Tibial nerve (tissue), 4 donors: ENCODE measurements at regions not wholly inside any gene's neighbourhood (a gene's known extent, or its start where the extent isn't known, plus 50 kb on each side); places are given as distances from the start of the nearest gene placed in this dataset.
"Not testable (repeated sequence)": the region's sequence is repeated elsewhere in the genome, so short reads cannot be mapped to it uniquely, and the experiment has no call there.

Experiments used
- CTCF ChIP-seq, 5 experiments: fragments of 200-600 bp in 3 of 5; fragments of 450-650 bp in 2 of 5; sonication (generic) in 3 of 5; IDR thresholded peaks; one replicate each; pipeline ENCODE4 v1.5.1; 2016 to 2019; ENCODE audit warnings: antibody characterized with exemption in 5 of 5, mild to moderate bottlenecking in 3 of 5, moderate library complexity in 2 of 5
- EP300 ChIP-seq, 2 donors: sonication (generic); formaldehyde crosslinking; IDR thresholded peaks; one replicate each; pipeline ENCODE4 v1.6.1; 2017; ENCODE audit warnings: antibody characterized with exemption in 2 of 2, mild to moderate bottlenecking in 1 of 2
- POLR2A ChIP-seq, 2 donors: fragments of 450-650 bp; IDR thresholded peaks; one replicate each; pipeline ENCODE4 v1.6.1; 2017; ENCODE audit warnings: antibody characterized with exemption in 2 of 2, mild to moderate bottlenecking in 2 of 2, moderate library complexity in 2 of 2

GRCh38 chr2:187696644-187697043, 142.4 kb upstream of the TFPI start:
- TF ChIP-seq CTCF, POLR2A, EP300 (IDR thresholded peaks at IDR 0.05): not testable (repeated sequence)
